Pancreas (tissue), 10 donors: ENCODE measurements at regions not wholly inside any gene's neighbourhood (a gene's known extent, or its start where the extent isn't known, plus 50 kb on each side); places are given as distances from the start of the nearest gene placed in this dataset.

ENCODE experiments used
- ATAC-seq, 4 donors: fragments of 200-7000 bp; cut with Tn5 transposase; one replicate each; pipeline versions ENCODE4 v1.8.0 to v1.9.1; 2020; ENCODE audit warnings: mild to moderate bottlenecking in 4 of 4, moderate library complexity in 4 of 4
- DNase-seq, 6 donors: peaks; one replicate each; pipeline ENCODE4 v3.0.0-alpha.2; 2020
- FAIRE-seq: peaks from 2 replicates; lab custom pipeline; 2012; peaks lifted over from hg19 to GRCh38; lab: Jason Lieb, UNC
- H3K27ac ChIP-seq, 4 donors: fragments of 200-600 bp; sonication (generic); 1 replicate in 3 of 4; 2 replicates in 1 of 4; pipeline versions ENCODE4 v1.5.0 to v1.8.0; 2020
- H3K27me3 ChIP-seq, 4 donors: fragments of 200-600 bp; one replicate each; pipeline ENCODE4 v1.8.0; 2021
- H3K36me3 ChIP-seq, 3 donors: fragments of 200-600 bp; sonication (generic) in 1 of 3; one replicate each; pipeline versions ENCODE4 v1.5.0 to v1.8.0; 2020 to 2021
- H3K4me1 ChIP-seq, 3 donors: fragments of 200-600 bp; one replicate each; pipeline ENCODE4 v1.8.0; 2021
- H3K4me3 ChIP-seq, 4 donors: fragments of 200-600 bp; sonication (generic) in 2 of 4; one replicate each; pipeline versions ENCODE4 v1.5.0 to v1.8.0; 2020 to 2021
- H3K9me3 ChIP-seq, 4 donors: fragments of 200-600 bp; one replicate each; pipeline ENCODE4 v1.8.0; 2021
- WGBS, 2 donors: extraction: QIAGEN DNeasy Blood & Tissue Kit; methylation state at CpG; one replicate each; pipeline ENCODE4 v1.1.7; 2013; 5-methylcytosine and 5-hydroxymethylcytosine counted together
- intact Hi-C, 3 donors: fragments of 100-400 bp; cut with DNase I; formaldehyde crosslinking; loops; one replicate each; pipeline versions ENCODE4 v1.11.1 to v1.14.2; 2022
- TF ChIP-seq, protein P1 (sequence below), 4 donors: fragments of 200-600 bp; sonication (generic) in 3 of 4; IDR thresholded peaks; one replicate each; pipeline versions ENCODE4 v1.5.0 to v1.8.0; 2021; ENCODE audit warnings: antibody characterized with exemption in 4 of 4
- donor health status: healthy with polysubstance abuse.
- donor health status: DM: no; HTN: no; CAD: no; lungs with moderate emphysema.
- donor health status: DM: no; HTN: no; CAD: no.
- donor health status: control.
- donor health status: control.
- donor health status: Bipolar disorder and iron deficiency.
- donor health status: DM: yes; HTN: yes; CAD: no.
- donor health status: DM: no; HTN: no; CAD: no.
- donor health status: DM: no; HTN: no; CAD: no.
- donor health status: DM: yes; HTN: yes; CAD: no.

DNA sequence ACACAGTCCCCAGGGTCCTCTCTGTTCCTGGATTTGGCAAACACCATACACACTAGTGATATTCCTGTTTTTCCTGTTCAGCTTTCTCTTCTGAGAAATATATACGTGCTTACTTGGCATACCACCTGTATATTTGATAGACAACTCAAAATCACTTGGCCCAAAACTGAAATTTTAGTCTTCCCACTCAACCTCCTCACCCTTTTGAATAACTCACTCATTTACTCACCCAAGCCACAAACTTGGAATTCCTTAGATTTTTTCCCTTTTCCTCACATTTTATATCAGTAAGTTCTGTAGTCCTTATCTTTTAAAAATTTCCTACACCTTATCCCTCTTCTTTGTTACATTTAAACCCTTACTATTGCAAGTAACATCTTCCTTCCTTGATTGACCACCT, 143.4 kb downstream of the PPP1R3A start:
- no peak for ATAC-seq

DNA sequence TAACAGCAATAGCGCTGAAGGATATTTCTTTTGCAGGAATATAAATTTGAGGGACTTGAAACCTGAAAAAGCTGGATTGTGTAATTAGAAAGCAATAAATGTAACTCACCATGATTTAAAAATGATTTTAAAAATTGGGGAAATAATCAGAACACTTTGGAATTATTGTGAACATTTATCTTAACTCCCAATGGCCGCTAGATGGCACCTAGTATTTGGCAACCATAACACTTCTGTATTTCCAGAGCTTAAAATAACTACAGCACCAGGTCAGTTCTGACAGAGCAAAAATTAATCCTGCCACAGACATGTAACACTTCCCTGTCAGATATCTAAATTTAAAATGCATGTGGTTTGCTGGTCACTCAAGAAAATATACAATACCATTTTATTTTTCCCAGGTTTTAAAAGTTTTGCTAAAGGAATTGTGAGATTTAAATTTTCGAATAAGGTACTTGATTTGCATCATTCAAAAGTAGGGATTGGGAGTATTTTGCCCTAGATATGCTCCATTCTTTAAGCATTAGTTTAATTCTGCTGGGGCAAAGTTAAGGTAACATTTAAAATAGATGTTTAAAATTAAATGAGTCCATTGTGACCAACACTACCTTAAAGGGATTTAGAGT, 144.5 kb downstream of the PPP1R3A start:
- Histone ChIP-seq H3K4me1 (no peaks in the 10 kb centered on the region), H3K36me3 (no peaks in the 10 kb centered on the region), H3K27ac (no peak overlapping the region), H3K4me3 (no peak overlapping the region), H3K27me3 (no peaks in the 10 kb centered on the region), H3K9me3 (no peaks in the 10 kb centered on the region)
- WGBS, 2 donors, result 32 to 34% methylated on average over 3 of the region's 3 CpGs
- FAIRE-seq (peak; percentile 94), ATAC-seq (peak; percentile 40 to 85 (median 78)), DNase-seq (no peak)
- TF ChIP-seq, protein P1, sequence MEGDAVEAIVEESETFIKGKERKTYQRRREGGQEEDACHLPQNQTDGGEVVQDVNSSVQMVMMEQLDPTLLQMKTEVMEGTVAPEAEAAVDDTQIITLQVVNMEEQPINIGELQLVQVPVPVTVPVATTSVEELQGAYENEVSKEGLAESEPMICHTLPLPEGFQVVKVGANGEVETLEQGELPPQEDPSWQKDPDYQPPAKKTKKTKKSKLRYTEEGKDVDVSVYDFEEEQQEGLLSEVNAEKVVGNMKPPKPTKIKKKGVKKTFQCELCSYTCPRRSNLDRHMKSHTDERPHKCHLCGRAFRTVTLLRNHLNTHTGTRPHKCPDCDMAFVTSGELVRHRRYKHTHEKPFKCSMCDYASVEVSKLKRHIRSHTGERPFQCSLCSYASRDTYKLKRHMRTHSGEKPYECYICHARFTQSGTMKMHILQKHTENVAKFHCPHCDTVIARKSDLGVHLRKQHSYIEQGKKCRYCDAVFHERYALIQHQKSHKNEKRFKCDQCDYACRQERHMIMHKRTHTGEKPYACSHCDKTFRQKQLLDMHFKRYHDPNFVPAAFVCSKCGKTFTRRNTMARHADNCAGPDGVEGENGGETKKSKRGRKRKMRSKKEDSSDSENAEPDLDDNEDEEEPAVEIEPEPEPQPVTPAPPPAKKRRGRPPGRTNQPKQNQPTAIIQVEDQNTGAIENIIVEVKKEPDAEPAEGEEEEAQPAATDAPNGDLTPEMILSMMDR (IDR thresholded peaks at IDR 0.05), result peak; percentile 11 to 58 (median 38)
- intact Hi-C loops, result no loop called here

More for the DNA sequence above, 143.4 kb downstream of the PPP1R3A start:
- H3K4me1 ChIP-seq, result no peaks in the 10 kb centered on the region
- H3K36me3 ChIP-seq, result no peaks in the 10 kb centered on the region
- FAIRE-seq (no peak), DNase-seq (no peak)
- H3K27ac ChIP-seq, result no peak overlapping the region
- TF ChIP-seq, protein P1 (IDR thresholded peaks at IDR 0.05), result no peak
- no peak overlapping the region for H3K4me3 ChIP-seq
- intact Hi-C loops, result no loop called here
- WGBS, 2 donors, result 21 to 23% methylated on average over 1 of the region's 1 CpG
- no peaks in the 10 kb centered on the region for H3K9me3 ChIP-seq
- H3K27me3 ChIP-seq, result no peaks in the 10 kb centered on the region

DNA sequence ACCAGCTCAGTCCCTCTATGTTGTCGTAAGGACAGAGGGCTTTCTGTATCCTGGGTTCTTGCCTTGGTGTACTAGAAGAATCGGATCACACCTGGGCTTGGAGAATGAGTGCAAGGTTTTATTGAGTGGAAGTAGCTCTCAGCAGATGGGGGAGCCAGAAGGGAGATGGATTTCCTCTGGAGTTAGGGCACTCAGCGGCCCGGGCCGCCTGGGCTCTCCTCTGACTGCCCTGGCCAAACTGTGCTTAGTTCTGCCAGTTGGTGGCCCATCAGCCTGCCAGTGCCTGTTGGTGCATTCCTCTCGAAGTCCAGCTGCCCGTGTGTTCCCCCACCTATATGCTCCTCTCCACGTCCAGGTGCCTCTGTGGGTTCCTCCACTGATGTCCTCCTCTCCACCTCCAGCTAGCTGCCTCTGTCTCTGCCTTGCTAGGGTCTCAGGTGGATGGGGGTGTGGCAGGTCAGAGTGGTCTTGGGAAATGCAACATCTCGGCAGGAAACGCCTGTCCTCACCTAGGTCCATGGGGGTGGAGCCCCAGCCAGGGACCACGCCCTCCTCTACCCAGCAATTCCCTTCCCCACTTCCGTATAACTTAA, 148.6 kb downstream of the PPP1R3A start:
- Histone ChIP-seq H3K4me3 (no peak overlapping the region), H3K36me3 (no peaks in the 10 kb centered on the region), H3K27me3 (no peaks in the 10 kb centered on the region), H3K27ac (no peak overlapping the region), H3K4me1 (no peaks in the 10 kb centered on the region), H3K9me3 (no peaks in the 10 kb centered on the region)
- WGBS, 2 donors, result 67 to 78% methylated on average over 12 of the region's 12 CpGs
- no peak for FAIRE-seq
- DNase-seq, result peak in 2 of 6 donors; percentile 22 to 31
- no peak for ATAC-seq
- intact Hi-C loops, result no loop called here
- TF ChIP-seq, protein P1 (IDR thresholded peaks at IDR 0.05), result no peak

- Histone ChIP-seq H3K9me3 (no peaks in the 10 kb centered on the region), H3K36me3 (no peaks in the 10 kb centered on the region), H3K4me1 (no peaks in the 10 kb centered on the region), H3K27ac (no peak overlapping the region), H3K27me3 (no peaks in the 10 kb centered on the region), H3K4me3 (no peak overlapping the region)
- 12 to 32% methylated on average over 1 of the region's 1 CpG for WGBS, 2 donors
- TF ChIP-seq, protein P1 (IDR thresholded peaks at IDR 0.05), result no peak
- DNase-seq, result no peak
- intact Hi-C loops, result no loop called here
- no peak for FAIRE-seq
- ATAC-seq, result no peak
Observed at GRCh38 chr7:113768387-113768786, 150.4 kb downstream of the PPP1R3A start.

GRCh38 chr7:113764401-113765035, 154.3 kb downstream of the PPP1R3A start:
- DNase-seq (no peak), FAIRE-seq (no peak), ATAC-seq (no peak)
- H3K36me3 ChIP-seq, result no peaks in the 10 kb centered on the region
- WGBS, 2 donors, result 38 to 40% methylated on average over 2 of the region's 2 CpGs
- H3K9me3 ChIP-seq, result no peaks in the 10 kb centered on the region
- no peak overlapping the region for H3K4me3 ChIP-seq
- intact Hi-C loops, result no loop called here
- H3K27me3 ChIP-seq, result no peaks in the 10 kb centered on the region
- H3K27ac ChIP-seq, result no peak overlapping the region
- H3K4me1 ChIP-seq, result no peaks in the 10 kb centered on the region
- TF ChIP-seq, protein P1 (IDR thresholded peaks at IDR 0.05), result no peak
